Activated CD8-positive, alpha-beta memory T cell treated with anti-CD3 and anti-CD28 coated beads for 24 hours (primary cell): ENCODE measurements at regions not wholly inside any gene's neighbourhood (a gene's known extent, or its start where the extent isn't known, plus 50 kb on each side); places are given as distances from the start of the nearest gene placed in this dataset.
"Not testable (repeated sequence)": the region's sequence is repeated elsewhere in the genome, so short reads cannot be mapped to it uniquely, and the experiment has no call there.

Experiments
- DNase-seq: peaks from one replicate; pipeline ENCODE4 v3.0.0-alpha.2; 2020

DNA sequence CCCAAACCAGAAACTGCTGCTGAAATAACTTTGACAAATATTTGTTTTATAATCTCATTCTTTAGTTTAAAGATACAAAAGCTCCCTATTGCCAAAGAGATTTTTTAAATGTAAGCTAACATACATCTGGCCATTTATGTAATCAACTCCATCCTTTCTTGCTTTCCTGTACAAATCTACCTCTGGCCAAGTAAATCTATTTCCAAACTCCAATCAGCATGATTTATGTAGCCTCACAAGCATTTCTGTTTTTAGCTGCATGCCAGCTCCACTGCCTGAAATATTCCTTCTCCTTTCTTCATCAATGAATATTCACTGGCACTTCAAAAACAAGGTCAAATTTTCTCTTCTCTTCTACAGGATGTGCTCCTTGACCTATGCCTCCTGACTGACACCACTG is 80.0 kb downstream of the SHOX2 start:
- DNase-seq, result no peak

DNA sequence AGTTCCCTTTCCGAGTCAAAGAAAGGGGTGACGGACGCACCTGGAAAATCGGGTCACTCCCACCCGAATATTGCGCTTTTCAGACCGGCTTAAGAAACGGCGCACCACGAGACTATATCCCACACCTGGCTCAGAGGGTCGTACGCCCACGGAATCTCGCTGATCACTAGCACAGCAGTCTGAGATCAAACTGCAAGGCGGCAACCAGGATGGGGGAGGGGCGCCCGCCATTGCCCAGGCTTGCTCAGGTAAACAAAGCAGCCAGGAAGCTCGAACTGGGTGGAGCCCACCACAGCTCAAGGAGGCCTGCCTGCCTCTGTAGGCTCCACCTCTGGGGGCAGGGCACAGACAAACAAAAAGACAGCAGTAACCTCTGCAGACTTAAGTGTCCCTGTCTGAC is 86.3 kb downstream of the SHOX2 start:
- not testable (repeated sequence) for DNase-seq

DNA sequence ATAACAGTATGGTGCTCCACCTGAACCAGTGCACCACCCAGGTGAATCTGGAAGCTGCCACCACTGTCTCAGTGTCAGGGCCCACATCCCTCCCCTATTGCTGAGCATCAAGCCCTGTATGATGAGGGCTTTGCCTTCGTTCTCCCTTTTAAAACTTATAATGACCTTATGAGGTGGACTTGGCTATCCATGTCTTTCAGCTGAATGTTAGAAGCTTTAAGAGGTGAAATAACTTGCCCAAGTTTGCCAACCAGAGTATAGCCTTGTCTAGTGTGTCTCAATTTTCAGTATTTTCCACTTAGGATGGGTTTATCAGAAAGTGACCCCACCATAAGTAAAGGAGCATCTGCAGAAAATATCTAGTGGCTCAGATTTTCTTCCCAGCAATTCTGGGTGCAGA is 87.8 kb downstream of the SHOX2 start:
- DNase-seq, result no peak

DNA sequence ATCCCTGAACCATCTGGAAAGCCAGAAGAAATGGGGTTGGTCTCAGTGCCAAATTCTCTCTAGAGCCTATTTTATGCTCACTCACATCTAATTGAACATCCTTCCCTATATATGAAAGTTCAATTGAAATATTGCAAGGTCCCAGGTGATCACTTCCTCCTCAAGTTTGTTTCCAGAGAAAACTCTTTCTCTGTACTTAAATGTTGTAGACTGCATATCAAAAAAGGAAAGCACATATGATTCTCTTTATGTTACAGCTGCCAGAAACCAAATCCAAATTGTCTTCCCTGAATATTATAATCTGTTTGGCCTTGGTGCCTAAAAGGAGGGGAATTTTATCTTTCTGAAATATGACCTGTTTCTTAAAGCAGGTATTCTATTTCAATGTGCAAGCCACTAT is 93.3 kb downstream of the SHOX2 start:
- no peak for DNase-seq

DNA sequence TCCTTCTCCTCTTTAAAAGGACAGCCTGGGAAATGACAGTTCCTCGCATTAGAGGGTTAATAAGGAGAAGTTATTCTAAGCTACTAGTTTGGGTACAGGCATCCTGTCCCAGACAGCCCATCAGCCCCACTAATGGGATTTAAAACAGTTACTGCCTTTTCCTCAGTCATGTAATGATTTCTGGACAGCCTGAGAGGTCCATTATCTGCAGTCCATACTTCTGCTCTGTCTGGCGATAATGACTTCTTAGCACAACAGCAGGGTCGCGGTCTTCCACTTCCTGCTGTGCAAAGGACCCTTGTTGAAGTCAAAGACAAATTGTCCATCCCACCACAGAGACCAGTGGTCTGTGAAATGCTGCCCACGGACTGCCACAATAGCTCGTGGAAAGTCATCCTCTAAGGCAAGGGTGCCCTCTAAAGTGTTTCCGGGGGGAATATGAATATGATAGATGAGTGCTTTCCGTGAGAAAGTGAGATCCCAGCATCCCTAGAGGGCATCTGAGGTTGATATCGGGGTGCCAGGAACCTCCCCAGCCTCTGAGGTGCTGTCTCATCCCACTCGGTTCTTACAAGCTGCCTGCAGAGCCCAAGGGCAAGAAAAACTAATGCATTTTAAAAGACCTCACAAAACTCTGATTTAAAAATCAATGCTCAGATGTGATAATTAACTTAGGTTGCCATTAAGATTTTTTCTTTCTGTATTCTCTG is 100.7 kb downstream of the SHOX2 start:
- DNase-seq, result no peak

DNA sequence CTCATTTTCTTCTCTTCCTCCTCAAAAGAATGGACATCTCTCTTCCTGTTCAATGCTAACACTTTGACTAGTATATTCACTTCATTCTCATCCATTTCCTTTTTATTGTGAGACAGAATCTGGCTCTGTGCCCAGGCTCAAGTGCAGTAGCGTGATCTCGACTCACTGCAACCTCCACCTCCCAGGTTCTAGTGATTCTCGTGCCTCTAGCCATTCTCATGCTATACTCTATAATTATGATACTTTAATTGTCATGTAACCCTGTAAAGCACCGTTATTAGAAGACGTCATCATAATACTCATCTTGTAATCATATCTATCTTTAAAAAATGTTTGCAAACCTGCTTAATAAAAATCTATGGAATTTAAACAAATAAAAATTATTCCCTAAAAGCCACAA is 107.0 kb downstream of the SHOX2 start:
- no peak for DNase-seq

DNA sequence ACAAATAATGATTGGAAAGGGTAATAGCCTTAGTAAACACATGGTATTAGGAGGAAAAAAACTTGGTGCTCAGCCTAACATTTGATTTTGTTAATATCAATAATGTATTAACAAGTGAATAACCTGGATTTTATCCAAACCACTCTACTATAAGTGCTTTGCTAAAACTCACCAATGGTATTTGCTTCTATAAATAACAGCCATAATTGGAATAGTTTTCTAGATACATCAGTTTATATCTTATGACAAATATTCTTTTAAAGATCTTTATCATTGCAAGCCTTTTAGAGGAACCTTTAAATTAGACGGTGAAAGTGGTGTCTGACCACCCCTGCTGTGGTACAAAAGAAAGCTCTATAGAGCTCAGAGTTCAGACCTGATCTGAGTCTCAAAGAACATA is 123.9 kb downstream of the SHOX2 start:
- no peak for DNase-seq

DNA sequence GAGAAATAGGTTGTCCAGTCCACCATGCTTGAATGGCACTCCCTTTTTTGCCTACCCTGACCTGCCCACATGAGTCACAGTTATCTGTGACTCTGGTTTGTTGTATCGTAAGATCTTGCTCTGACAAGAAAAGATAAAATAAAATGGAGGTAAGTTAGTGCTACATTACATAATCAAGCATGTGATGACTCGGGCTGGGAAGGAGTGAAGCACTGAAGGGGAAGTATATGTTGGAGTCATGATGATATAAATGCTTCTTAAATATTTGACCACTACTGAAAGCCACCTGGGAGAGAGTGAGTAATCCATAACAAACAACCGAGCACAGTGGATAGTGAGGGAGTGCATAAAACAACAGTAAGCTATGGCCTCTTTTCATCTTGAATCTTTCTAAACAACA is 124.4 kb downstream of the SHOX2 start:
- DNase-seq, result no peak

DNA sequence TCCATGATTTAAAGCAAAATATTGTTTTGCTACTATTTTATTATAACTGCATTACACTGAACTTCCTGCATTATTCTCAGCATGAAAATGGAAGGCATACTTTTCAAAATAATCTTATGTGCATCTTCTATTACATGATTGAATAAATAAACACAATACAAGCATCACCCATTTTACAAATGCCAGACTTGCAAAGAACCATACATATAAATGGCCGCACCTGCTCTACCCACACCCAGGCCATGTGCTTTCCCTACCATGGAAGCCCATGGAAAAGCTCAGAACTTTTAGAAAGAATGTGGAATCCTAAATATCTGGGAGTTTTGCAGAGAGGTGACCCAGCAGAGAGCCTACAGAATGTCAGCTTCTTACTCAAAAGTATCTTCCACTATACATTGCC is 127.2 kb downstream of the SHOX2 start:
- DNase-seq, result no peak

DNA sequence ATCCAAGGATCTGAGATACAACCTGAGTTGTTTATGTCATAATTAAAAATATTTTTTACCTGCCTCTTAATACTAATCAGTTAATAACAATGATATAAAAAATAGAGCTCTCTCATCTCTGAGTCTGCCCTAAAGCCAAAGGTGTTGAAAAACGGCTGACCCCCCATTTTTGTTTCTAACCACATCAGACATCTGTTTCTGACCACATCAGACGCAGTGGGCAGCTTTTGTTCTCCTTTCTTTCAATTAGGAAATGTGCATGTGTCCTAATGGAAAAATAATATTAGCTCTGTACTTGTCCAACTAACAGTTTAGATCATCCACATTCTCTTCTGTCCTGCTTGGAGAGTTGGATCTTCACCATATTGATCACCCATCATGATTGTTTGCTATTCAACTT is 144.6 kb downstream of the SHOX2 start:
- no peak for DNase-seq

DNA sequence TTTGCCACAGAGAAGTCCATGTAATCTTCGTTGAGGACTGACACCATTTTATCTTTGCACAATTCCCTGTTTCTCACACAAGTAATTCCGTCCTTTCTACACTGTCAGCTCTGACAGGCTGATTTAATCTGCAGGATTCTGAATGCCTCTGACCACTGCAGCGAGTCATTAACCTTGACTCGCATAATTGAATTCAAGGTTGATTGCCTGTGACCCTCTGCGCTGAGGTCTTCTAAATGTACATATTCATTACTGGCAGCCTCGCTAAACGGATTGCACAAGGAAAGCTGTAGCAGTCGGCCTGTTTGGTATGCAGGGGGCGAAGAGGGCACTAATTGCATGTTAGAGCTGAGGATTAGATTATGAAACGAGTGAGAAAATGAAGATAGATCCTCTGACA is 147.8 kb downstream of the SHOX2 start:
- no peak for DNase-seq

DNA sequence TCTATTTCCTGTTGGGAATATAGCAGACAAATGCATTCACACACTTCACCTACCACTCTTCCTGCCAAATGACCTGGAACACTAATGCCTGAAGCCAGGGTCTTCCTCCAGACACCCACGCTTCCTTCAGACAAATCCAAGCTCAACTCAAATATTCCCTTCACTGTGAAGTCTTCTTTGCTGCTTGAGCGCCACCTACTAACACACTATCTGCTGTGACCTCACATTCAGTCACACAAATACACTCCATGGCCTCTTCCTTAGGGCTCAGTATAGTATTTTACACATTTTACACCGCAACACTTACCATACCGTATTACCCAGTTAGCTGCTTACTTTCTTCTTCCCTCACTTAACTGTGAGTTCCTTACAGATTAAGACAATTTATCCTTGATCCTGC is 149.4 kb downstream of the SHOX2 start:
- DNase-seq, result no peak

DNA sequence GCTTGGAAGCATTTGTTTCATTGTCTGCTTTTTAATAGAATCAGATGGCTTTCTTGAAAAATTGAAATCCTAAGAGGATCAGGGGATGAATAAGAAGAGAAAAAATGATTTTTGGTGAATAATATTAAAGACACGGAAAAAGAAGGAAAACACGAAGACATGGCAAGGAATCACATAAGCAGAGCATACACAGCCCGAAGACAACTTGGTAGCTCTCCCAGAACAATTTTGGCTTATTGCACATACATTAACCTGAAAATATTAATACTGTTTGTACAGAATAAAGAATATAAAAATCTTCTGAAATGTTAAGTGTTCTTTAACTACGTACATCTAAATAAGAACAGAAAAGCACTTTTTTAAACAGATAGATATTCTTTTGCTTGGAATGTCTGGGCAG is 150.0 kb downstream of the SHOX2 start:
- DNase-seq, result no peak

DNA sequence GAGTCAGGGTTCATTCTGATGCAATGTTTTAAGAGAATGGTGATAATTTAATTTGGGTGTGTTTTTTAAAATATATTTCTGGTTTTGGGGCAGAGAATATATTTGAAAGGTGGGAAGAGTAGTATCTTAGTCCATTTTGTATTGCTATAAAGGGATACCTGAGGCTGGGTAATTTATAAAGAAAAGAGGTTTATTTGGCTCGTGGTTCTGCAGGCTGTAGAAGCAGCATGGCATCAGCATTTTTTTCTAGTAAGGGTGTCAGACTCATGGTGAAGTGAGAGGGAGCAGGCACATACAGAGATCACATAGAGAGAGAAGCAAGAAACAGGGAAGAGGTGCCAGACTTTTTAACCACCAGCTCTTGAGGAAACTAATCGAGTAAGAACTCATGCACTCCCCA is 152.7 kb downstream of the SHOX2 start:
- DNase-seq, result no peak

DNA sequence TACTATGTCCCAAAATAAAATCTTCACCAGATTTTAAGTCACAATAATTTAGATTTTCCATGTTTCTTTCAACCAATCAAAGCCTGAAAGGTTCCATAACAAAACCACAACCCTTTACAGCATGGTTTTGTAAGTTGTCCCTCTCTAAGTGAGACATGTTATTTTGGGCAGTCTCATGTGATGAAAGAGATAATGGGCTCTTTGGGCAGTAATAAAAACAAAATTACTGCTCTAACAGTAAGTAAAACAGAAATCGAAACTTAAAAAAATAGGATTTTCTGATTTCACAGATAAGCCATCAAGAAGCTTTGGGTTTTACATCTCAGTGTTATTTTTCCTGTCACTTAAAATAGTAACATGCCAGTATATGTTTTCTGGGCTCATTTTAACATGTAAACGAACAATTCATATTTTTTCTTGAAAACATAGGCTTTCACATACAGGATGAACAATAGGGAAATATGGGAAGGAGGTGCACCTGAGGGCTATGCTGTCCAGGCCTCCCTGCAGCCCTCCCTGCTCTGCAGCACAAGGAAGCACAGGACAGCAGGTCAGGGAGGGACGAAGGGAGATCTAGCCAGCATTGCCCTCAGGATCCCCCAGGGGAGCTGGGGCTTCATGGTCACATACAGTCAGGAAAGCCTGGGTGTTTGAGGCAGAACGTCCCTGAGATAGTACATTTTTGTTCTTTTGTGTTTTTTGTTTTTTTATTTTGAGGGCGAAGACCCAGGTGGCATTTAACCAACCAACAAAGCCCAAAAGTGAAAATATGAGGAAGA is 157.4 kb downstream of the SHOX2 start:
- DNase-seq, result no peak

DNA sequence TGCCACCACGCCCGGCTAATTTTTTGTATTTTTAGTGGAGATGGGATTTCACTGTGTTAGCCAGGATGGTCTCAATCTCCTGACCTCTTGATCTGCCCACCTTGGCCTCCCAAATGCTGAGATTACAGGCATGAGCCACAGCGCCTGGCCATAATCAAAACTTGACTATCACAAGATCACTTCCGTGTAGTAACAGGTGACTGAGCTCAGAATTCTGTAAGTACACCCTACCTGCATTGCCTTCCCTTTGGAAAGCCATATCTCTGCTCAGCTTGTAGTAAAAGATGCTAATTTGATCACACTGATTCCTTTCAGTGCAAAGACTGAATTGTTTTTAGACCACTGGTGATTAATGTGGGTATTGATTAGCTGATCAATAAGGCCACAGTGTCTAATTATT is 167.1 kb downstream of the SHOX2 start:
- no peak for DNase-seq

DNA sequence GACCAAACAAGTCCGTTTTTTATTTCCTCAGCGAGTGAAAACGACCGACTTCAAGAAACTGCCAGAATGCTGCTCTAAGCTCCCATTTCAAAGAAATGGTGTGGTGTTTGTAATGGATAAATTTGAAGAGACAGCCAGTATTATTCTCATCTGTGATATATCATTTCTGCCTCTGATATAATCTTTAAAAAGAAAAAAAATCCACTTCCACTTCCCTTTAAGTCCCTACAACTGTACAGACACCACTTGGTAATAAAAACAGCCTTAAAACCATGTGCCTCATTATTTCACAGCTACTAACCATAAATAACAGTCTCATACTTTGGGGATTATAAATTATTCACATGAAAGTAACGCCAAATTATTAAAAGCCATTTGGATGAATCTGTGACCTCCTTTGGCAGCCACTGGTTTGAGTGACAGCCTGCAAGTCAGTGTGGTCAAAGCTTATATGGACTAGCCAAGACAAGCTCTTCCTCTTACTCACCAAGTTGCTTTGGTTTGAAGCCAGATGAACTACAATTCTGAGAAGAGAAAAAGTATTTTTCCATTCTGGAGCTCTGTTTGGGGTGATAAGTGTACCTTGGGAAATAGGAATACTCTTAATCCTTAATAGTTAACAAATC is 168.0 kb downstream of the SHOX2 start:
- DNase-seq, result no peak

DNA sequence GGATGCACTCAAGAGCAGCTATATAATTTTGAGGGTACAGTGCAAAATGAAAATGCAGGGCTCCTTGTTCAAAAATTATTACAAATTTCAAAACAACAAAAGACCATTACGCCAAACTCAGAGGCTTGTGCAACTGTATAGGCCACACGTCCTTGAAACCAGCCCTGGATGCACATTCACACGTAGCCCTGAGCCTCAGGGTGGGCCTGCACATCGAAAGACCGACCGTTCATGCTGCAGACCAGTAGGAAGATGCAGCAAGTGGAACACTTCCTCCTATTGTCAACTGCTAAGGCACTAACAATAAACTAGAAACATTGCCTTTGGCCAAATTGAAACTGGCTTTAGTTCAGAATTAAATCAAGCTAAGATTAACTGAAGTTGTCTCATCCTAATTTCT is 174.7 kb downstream of the SHOX2 start:
- no peak for DNase-seq

DNA sequence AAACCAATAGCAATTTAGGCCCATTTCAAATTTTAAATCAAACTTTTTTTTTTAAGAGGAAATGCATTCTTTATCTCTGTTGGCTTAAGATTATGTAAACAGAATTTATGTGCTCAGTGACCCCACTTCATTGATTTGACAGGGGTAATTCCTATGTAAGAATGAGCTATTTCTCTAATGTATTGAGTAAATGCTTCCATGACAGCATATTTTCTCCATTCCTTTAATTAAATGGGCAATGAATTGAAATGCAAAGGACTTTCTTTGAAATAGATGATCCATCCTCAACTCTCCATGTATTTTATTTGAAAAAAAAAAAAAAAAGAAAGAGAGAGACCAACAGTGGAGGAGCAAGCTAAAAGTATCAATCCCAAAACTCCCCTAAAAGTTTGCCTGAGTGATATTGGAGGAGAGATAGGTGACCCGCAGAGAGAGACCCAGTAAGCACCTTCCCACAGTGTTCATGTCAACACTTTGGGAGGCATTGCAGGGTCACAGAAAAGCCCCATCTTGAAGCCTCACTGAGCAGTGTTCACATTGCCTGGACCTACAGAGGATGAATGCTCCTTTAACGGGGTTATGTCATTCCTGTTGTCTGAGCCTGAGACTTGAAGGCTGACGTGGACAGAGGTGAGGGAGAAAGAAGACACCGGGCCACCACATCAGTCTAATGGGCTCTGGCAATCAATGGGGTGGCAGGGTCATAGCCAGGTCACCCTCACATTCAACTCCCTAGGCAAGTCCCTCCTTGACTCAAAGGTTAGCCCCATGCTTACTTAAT is 176.0 kb downstream of the SHOX2 start:
- no peak for DNase-seq

DNA sequence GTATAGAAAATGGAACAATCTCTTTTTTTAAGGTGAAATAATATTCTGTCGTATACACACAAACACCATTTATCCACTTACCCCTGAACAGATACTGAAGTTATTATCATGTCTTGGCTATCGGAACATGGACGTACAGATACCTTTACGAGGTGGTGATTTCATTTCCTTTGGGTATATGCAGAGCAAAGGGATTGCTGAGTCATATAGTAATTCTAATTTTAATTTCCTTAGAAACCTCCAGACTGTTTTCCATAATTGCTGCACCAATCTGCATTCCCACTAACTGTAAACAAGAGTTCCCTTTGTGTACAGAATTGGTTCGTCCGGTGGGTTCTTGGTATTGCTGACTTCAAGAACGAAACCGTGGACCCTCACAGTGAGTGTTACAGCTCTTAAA is 179.4 kb downstream of the SHOX2 start:
- DNase-seq, result no peak

DNA sequence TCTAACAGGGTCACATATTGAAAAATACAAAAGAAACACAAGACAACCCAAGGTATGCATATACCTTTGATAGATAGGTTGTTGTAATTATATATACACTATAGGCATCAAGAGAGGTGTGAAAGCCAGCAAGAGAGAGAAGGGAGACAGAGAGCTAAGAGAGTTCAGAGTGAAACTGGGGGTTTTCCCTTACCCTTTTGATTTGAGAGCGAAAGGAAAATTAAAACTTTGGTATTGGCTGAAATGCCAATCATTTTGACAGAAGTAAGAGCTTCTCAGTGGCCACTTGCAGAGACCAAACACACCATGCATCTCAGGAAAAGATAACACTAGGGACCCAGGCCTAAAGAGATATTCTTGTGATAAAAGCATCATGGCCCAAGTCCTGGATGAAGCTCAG is 183.6 kb downstream of the SHOX2 start:
- DNase-seq, result no peak

DNA sequence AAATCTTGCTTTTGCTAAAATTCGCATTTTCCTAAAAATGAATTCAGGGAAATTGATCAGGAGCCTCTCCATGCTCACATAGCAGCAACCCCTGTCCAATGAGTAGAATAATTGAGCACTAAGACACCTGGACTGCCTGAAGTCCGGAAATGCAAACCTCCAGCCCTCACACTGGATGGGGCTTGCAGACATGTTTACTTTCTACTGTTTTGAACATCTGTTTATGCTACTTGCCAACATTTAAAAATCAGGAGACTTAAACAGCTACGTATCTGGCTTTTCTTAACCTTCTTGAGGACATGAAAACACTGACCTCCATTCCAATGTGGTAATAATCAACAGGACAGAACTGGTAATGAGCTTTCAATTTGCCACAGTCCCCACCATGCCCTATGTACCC is 184.4 kb downstream of the SHOX2 start:
- no peak for DNase-seq
